ENCODE measurements at regions not wholly inside any gene's neighbourhood (a gene's known extent, or its start where the extent isn't known, plus 50 kb on each side); places are given as distances from the start of the nearest gene placed in this dataset.

DNA sequence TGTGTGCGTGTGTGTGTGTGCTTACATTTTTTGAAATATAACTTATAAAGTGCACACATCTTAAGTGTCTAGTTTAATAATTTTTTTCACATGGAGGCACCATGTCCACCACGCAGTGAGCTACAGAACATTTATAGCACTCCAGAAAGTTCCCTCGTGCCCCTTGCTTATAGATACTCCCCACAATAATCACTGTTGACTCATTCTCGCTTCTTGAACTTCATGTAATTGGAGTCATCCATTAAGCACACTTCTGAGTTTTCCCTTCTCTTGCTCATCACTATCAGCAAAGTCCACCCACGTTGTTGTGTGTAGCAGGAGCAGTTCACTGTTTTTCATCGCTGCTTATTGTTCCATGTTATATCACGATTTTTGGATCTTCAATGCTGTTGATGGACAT, 78.4 kb upstream of the DISP3 start:
- Histone ChIP-seq H3K9ac (ENCODE audit: low read length) (no peak overlapping the region), H4K20me1 (ENCODE audit: insufficient read depth) (no peaks in the 10 kb centered on the region), H3K36me3 (ENCODE audit: insufficient read depth, low read length) (no peaks in the 10 kb centered on the region), H3K27me3 (ENCODE audit: insufficient read depth, low read depth, low read length) (no peaks in the 10 kb centered on the region), H3K4me2 (ENCODE audit: low read length) (no peak overlapping the region), H3K9me3 (ENCODE audit: low read length) (no peaks in the 10 kb centered on the region), H3K27ac (ENCODE audit: low read length) (no peak overlapping the region), H3K4me3 (ENCODE audit: low read length) (no peak overlapping the region), H2AFZ (ENCODE audit: low read depth, low read length) (no peak overlapping the region), H3K9me2 (ENCODE audit: insufficient read depth, low read length) (no peaks in the 10 kb centered on the region), H3K79me2 (replicated peaks; ENCODE audit: insufficient read depth, low read length) (no peaks in the 10 kb centered on the region), H3F3A (ENCODE audit: insufficient read depth, low read length, poor library complexity, severe bottlenecking) (no peaks in the 10 kb centered on the region)
- no peak for TF ChIP-seq SMC3 (conservative IDR thresholded peaks at IDR 0.05; ENCODE audit: poor library complexity)
- TF ChIP-seq, protein P1, sequence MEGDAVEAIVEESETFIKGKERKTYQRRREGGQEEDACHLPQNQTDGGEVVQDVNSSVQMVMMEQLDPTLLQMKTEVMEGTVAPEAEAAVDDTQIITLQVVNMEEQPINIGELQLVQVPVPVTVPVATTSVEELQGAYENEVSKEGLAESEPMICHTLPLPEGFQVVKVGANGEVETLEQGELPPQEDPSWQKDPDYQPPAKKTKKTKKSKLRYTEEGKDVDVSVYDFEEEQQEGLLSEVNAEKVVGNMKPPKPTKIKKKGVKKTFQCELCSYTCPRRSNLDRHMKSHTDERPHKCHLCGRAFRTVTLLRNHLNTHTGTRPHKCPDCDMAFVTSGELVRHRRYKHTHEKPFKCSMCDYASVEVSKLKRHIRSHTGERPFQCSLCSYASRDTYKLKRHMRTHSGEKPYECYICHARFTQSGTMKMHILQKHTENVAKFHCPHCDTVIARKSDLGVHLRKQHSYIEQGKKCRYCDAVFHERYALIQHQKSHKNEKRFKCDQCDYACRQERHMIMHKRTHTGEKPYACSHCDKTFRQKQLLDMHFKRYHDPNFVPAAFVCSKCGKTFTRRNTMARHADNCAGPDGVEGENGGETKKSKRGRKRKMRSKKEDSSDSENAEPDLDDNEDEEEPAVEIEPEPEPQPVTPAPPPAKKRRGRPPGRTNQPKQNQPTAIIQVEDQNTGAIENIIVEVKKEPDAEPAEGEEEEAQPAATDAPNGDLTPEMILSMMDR (IDR thresholded peaks at IDR 0.05; ENCODE audit: poor library complexity, severe bottlenecking), result no peak

DNA sequence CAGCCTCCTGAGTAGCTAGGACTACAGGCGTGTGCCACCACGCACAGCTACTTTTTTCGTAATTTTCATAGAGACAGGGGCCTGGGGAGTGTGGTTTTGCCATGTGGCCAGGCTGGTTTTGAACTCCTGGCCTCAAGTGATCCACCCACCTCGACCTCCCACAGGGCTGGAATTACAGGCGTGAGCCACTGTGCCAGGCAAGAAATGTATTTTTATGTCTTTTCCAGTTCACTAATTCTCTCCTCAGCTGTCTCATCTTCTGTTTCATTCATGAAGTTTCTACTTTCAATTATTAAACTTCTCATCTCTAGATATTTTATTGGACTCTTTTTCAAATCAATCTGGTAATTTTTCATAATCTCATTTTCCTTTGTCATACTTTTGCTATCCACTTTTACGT, 72.1 kb upstream of the DISP3 start:
- Histone ChIP-seq H3K9me2 (ENCODE audit: insufficient read depth, low read length) (no peaks in the 10 kb centered on the region), H4K20me1 (ENCODE audit: insufficient read depth) (no peaks in the 10 kb centered on the region), H3K79me2 (replicated peaks; ENCODE audit: insufficient read depth, low read length) (no peaks in the 10 kb centered on the region), H2AFZ (ENCODE audit: low read depth, low read length) (no peak overlapping the region), H3K27ac (ENCODE audit: low read length) (no peak overlapping the region), H3K4me2 (ENCODE audit: low read length) (no peak overlapping the region), H3K27me3 (ENCODE audit: insufficient read depth, low read depth, low read length) (no peaks in the 10 kb centered on the region), H3K36me3 (ENCODE audit: insufficient read depth, low read length) (no peaks in the 10 kb centered on the region), H3K4me3 (ENCODE audit: low read length) (no peak overlapping the region), H3K9me3 (ENCODE audit: low read length) (no peaks in the 10 kb centered on the region), H3F3A (ENCODE audit: insufficient read depth, low read length, poor library complexity, severe bottlenecking) (no peaks in the 10 kb centered on the region), H3K9ac (ENCODE audit: low read length) (no peak overlapping the region)
- TF ChIP-seq EZH2 (IDR thresholded peaks at IDR 0.05; ENCODE audit: borderline replicate concordance, insufficient read depth, low read length, poor library complexity, severe bottlenecking) (no peak), RAD21 (conservative IDR thresholded peaks at IDR 0.05) (no peak), POLR2AphosphoS5 (IDR thresholded peaks at IDR 0.05) (no peak), SMC3 (conservative IDR thresholded peaks at IDR 0.05; ENCODE audit: poor library complexity) (no peak), TAF1 (IDR thresholded peaks at IDR 0.05; ENCODE audit: low read depth) (no peak), EP300 (conservative IDR thresholded peaks at IDR 0.05; ENCODE audit: poor library complexity, severe bottlenecking) (no peak), MXI1 (conservative IDR thresholded peaks at IDR 0.05; ENCODE audit: poor library complexity, severe bottlenecking) (no peak)
- TF ChIP-seq, protein P1 (IDR thresholded peaks at IDR 0.05; ENCODE audit: poor library complexity, severe bottlenecking), result no peak
- TF ChIP-seq, protein P2, sequence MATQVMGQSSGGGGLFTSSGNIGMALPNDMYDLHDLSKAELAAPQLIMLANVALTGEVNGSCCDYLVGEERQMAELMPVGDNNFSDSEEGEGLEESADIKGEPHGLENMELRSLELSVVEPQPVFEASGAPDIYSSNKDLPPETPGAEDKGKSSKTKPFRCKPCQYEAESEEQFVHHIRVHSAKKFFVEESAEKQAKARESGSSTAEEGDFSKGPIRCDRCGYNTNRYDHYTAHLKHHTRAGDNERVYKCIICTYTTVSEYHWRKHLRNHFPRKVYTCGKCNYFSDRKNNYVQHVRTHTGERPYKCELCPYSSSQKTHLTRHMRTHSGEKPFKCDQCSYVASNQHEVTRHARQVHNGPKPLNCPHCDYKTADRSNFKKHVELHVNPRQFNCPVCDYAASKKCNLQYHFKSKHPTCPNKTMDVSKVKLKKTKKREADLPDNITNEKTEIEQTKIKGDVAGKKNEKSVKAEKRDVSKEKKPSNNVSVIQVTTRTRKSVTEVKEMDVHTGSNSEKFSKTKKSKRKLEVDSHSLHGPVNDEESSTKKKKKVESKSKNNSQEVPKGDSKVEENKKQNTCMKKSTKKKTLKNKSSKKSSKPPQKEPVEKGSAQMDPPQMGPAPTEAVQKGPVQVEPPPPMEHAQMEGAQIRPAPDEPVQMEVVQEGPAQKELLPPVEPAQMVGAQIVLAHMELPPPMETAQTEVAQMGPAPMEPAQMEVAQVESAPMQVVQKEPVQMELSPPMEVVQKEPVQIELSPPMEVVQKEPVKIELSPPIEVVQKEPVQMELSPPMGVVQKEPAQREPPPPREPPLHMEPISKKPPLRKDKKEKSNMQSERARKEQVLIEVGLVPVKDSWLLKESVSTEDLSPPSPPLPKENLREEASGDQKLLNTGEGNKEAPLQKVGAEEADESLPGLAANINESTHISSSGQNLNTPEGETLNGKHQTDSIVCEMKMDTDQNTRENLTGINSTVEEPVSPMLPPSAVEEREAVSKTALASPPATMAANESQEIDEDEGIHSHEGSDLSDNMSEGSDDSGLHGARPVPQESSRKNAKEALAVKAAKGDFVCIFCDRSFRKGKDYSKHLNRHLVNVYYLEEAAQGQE (IDR thresholded peaks at IDR 0.05; ENCODE audit: borderline replicate concordance), result no peak
